ENCODE measurements at regions not wholly inside any gene's neighbourhood (a gene's known extent, or its start where the extent isn't known, plus 50 kb on each side); places are given as distances from the start of the nearest gene placed in this dataset.
"Not testable (repeated sequence)": the region's sequence is repeated elsewhere in the genome, so short reads cannot be mapped to it uniquely, and the experiment has no call there.

DNA sequence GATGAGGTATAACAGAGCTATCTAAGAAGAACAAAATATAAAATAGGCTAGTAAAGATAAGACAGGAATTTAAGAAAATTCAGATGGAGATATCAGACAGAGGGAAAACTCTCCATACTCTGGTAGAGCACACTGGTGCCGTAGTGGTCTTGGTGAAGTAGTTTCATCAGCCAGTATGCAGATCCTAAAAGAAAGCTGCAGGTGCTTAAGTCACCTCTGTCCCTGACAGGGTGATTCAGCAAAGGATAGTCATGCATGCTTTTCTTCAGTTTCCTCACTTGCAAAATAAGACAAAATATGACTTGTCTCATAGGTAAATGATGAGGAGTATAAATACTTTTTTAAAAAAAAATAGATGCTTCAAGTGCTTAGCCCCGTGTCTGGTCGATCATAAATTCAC lies 794.9 kb downstream of the TNS3 start:
- no peak for DNase-seq

DNA sequence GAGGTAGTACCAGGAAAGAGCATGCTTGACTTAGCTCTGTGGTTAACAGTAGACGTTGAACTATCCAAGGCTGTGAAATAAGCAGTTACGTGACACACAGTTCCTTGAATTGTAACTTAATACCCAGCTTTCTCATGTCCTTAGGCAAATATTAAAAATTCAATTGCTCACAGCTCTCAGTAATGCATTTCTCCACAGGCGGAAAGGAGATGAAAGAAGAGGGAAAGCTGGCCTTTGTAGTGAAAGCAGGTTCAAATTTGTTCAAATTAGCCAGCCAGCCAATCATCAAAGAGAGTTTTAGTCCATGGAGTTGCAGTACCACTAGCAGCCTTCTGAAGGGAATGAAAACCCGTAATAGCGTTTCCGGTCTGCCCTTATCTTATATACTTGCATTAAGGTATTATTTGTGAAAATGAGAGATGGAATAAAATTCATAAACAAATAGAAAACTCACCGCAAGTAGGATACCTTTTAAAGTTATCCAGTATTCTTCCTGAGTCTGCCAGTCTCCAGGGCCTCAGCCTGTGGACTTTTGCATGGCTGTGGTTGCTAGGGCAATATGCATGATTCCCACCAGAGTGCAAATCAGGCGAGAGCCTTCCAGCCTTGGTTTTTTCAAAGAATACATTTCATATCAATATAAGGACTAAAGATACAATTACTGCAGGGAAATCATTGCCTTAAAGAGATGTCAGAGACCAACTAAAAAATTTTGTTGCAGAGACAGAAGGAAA lies 795.5 kb downstream of the TNS3 start:
- no peak for DNase-seq

DNA sequence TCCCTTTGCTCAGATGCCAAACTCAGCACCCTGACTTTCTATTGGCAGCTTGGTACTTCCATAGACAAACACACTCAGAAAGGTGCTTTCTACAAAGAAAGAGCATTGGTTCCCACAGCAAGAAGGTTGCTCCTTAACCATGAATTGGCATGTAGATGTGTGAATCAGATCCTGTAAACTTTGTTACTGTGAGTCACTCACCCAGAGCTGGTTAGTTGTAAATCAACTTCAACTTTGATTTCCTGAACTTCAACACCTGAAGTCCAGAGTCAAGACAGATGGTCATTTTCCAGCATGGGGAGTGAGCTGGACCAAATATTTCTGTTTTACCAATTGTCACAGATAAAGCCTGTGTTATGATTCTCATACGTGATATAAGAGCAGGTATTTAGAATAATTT lies 797.2 kb downstream of the TNS3 start:
- DNase-seq = no peak

DNA sequence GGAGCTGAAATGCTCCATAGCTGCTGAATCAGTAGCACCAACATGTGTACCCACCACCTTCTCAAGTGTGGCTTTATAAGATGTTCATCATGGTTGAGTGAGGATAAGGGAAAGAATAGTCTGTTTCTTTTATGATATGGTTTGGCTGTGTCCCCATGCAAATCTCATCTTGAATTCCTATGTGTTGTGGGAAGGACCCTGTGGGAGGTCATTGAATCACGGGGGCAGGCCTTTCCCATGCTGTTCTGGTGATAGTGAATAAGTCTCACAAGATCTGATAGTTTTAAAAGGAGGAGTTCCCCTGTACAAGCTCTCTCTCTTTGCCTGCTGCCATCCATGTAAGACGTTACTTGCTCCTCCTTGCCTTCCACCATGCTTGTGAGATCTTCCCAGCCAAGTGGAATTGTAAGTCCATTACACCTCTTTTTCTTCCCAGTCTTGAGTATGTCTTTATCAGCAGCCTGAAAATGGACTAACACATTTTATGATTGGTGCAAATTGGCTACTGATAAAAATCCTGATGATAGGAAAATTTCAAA lies 799.9 kb downstream of the TNS3 start:
- DNase-seq = no peak

DNA sequence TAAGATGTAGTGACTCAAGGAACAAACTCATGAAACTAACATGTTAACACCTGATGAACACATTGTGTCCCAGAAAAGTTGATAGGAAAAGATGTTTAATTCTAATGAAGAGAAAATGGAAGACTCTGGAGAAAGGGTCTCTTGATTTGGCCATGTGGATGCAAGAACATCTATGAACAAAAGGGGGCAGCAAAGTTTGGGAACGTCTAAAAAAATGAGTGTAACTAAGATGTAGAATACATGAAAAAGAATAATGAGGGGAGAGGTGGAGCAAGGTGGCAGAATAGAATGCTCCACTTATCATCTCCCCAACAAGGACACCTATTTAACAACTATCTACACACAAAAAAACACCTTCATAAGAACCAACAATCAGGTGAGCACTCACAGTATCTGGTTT lies 805.1 kb downstream of the TNS3 start:
- no peak for DNase-seq

DNA sequence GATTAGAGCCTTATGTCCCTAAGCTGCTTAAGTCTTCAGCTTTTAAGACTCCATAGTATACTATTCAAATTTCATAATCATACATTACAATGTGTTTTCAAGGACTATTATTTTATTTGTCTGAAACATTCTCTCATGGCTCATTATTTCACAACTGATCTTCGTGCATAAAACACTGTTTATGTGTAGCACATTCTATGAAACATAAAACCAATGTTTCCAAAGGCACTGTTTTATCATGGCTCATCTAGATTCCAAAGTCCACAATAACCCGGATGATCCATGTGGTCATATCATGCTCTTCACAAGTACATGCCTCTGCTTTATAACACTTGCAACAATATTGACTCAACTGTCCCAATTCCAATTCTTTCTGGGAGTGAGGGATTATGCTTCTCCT lies 806.1 kb downstream of the TNS3 start:
- DNase-seq = no peak

DNA sequence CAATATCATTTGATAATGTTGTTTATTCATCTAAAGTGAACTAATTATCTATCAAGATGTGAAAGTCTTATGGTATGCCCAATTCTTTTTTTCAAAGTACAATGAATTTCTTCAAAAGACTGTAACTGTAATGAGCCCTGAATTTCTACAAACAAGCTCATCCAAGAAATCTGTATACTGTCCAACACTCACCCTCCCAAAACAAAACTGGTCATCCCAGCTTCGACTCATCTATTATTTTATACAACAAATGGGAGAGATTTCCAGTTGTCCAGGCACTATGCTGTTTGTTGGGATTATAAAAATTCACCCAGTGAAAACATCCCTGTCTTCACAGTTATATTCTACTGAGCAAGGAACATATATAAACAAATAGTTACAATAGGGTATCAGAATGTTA lies 806.9 kb downstream of the TNS3 start:
- no peak for DNase-seq

DNA sequence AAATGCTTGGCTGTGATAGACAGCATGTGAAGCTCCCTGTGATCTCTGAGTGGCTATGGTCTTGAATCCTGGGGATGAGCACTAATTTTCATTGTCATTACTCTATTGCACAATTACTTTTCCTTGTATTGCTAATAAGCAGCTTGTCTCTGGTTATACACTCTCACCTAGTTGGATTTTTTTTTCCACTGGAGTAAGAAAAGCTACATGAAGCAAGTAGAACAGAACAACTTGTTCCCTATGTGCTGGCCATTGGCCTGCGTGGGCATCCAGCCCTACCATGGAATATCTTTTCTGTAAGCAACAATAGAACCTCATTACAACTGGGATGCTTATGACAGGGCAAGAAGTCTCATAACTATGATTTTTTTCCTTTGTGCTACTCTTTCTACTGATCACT lies 807.4 kb downstream of the TNS3 start:
- DNase-seq = no peak

DNA sequence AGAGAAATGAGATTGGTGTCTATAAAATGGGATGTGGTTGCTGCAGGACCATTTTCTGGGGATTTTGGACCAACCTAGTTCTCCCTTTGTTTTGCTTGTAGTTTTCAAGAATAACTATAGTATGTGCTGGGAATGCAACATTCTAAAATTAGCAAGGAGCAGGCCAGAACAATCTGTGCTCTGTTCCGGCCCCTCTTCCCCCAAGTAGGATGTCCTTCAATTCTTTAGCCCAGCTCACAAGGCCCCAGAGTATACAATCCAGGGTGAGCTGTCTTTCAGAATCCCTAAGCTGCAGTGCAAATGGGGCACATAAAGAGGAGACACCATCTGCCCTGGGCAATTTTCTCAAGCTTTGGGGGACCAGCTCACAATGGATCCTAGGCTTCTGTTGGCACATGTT lies 809.1 kb downstream of the TNS3 start:
- no peak for DNase-seq

DNA sequence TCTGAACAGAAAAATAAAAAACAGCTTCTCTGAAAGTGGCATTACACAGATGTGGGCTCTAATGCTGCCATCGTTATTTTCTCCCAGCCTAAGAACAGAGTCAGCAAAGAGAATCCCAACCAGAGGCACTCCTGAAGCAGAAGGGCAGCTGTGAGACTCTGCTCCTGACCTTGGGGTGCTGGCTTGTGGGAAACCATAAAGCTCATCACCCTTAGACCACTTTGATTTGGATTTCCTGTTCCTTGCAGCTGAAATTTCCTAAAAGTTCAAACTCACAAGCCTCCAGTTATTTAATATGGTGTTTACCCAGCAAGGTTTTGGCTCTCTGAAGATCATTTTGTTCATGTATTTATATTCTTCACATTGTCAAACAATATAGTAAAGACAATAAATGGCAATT lies 814.8 kb downstream of the TNS3 start:
- DNase-seq = no peak

DNA sequence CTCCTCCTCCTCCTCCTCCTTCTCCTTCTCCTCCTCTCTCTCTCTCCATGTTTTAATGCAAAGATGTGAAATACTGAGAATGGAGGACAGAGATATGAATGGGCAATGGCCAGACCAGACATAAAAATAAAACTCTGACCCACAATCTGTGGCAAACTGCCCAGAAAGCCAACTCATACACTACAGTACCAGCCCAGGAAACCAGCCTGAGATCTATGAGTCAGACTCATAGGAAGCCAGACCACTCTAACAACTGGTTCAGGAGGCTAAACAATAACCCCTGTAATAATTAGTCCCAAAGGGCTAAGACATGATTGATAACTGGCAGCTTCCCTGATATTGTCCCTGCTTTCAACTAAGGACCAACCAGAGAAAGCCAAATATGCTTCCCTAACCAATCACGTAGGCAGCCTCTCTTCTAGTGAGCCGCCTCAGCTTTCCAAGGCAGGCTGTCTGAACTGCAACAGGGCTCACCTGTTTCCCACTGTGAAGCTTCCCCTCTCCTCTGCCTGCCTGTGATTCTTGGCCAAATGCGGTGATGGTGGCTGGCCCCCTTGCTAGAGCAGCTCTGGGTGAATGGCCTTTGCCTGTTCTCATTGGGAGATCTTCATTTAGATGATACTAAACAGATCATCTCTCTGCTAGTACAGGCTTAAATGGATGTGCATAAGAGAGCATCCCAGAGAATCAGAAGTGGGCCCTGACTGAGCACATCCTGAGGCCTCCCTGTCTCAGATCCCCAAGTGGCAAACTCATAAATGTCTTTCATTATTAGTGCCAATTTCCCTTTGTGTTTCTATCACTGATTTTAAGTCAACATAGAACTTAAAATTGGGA lies 817.6 kb downstream of the TNS3 start:
- no peak for DNase-seq

DNA sequence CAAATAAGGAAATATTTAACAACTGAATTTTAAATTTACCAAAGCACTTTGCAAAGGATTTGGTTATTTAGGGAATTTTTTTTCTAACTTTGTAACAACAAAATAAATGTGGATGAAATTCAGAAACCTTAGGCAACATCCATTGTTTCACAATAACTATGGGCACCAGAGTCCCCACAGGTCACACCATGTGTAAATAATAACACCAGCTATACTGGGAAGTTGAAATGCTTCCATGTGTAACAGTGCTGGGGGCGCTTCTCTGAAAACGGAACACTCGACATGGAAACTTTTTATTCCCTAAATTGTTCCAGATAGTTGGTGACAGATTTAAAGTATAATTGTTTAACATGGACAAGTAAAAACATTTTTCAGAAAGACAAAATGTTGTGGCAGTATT lies 818.6 kb downstream of the TNS3 start:
- no peak for DNase-seq

DNA sequence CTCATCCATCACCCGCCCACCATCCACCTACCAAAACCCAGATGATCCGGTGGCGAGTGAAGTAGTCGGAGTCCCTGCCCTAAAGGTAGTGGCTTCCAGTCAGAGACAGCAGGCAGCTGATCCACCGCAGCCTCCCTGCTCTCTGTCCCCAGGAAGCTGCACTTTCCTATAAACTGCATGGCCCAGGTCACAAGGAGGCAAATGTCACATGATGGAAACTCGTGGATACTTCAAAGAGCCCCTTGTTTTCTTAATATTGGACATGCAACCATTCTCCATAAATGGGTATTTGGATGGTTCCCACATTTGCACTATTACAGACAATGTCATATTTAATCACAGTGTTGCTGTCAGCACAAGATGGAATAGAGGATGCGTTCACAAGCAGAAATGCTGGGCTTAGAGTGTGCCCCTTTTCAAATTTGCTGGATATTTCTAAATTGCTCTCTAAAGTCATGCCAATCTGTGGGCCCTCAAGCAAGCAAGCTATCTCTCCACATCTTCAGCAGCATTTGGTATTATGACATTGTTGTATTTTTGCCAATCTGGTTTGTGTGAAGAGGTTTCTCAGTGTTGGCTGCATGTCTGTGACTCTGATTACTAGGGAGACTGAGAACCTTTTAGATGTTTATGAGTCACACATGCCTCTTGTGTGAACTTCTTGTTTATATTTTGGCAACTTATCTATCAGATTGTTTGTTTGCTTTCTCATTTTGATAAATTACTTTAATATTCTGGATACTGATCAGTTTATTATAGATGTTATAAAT lies 822.0 kb downstream of the TNS3 start:
- DNase-seq = no peak

DNA sequence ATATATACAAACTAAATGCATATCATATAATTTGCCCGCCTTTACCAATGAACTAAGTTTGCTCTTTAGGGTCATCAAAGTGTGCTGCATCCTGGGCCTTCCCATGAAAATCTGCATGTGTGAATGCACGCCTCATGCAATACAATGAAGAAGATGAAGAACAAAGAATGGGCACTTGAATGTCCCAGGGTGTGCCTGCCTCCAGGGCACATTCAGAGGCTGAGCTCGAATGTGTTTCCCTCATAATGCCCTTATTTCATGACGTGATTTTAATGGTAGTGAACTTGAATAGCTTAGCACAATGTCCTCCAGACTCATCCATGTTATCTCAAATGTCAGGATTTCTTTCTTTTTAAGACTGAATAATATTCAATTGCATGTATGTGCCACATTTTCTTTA lies 824.9 kb downstream of the TNS3 start:
- no peak for DNase-seq

DNA sequence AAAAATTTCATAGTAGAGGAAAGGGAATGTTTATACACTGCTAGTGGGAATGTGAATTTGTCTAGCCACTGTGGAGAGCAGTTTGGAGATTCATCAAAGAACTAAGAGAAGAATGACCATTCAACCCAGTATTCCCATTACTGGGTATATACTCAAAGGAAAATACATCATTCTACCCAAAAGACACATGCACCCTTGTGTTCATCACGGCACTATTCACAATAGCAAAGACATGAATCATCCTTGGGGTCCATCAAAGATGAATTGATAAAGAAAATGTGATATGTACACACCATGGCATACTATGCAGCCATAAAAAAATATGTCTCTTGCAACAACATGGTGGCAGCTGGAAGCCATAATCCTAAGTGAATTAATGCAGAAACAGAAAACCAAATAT lies 825.7 kb downstream of the TNS3 start:
- no peak for DNase-seq

DNA sequence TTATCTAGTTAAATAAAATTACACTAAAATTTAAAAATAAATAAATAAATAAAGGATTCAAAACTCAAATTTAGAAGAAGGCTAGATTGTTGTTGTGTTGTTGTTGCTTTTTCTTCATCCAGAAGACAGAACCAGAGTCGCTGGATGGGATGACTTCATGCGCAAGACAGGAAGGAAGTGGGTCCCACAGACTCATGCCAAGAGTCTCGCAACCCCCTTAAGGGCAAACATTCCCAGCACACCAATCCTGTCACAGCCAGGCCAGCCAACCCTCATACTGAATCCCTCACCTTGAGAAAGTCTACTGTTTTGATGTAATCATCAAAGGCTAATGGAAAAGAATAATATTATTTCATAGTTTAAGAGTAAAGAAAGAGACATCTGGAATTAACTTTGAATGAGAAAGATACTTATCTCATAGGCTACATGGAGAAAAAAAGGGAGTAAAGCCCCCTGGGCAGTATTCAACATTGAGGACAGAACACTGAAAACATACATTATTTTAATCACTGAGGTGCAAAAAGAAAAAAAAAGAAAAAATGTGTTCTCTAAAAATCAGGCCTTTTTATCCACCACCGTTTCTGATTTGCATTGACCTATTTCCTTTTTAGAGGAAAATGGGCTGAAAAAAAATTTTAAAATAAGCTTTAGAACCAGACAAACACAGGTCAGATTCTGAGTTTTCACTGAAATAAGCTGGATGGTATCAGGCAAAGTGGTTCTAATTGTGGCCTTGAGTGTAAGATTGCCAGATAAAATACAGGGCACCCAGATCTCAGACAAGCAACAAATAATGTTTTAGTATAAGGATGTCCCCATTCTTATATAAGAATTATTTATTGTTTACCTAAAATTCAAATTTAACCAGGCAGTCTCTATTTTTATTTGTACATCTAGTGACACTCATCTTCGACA lies 826.5 kb downstream of the TNS3 start:
- DNase-seq = no peak

DNA sequence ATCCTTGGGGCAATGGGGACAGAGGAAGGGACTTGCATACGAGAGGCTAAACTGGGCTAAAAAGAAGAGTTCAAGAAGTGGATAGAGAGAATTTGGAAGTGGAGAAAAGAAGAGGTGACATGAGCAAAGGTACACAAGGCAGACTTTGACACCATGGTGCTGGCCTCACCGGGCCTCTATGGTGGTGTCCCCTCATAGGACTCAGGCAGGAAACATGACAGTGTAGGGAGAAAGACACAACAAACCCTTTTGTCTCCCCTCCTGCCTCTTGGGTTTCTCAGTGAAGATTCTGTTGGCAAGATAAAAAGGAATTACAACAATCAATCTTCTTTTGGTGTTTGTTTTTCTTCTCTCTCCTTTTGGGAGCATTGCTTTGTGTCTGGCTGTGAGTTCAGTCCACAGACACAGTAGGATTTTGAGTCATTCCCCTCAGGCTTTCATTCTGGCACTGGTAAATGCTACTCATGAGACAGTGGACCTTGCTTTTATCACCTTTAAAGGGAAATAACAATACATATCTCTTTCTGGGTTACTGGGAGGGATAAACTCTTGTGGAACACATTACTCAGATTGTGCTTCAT lies 827.7 kb downstream of the TNS3 start:
- DNase-seq = no peak

DNA sequence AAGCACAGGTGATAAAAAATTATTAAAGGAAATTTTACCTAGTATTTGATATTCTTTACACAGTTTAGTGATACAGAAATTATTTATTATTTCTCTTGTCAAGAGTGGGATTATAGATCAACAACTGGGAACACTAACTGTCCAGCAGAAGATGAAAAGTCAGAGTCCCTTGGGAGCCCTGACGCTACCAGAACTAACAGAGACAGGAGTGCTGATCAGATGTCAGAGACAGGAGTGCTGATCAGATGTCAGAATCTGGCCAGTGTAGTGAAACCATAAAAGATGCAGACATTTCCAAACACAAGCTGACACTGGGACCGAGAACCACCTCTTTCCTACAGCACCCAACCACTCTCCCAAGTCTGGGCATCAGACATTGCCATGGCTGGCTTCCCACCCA lies 828.2 kb downstream of the TNS3 start:
- DNase-seq = no peak

DNA sequence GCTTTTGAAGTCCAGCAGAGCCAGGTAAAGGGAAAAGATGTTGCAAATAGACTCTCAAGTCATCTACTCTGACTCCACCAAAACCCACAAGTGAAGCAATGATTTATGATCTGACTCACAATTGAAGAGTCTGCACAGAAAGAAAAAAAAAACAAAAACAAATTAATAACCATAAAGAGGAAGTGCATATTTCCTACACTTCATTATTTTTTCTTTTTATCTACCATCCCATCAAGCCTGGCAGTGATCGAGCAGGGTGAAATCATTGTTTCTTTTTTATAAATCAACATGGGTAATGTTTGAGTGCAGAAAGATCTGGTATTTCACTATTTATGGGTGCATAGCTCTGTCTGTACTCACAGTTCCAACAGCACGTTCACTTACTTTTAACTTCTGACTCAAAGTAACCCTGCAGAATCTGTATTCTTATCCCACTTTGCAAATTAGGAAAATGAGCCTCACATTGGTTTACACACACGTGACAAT lies 829.0 kb downstream of the TNS3 start:
- no peak for DNase-seq

DNA sequence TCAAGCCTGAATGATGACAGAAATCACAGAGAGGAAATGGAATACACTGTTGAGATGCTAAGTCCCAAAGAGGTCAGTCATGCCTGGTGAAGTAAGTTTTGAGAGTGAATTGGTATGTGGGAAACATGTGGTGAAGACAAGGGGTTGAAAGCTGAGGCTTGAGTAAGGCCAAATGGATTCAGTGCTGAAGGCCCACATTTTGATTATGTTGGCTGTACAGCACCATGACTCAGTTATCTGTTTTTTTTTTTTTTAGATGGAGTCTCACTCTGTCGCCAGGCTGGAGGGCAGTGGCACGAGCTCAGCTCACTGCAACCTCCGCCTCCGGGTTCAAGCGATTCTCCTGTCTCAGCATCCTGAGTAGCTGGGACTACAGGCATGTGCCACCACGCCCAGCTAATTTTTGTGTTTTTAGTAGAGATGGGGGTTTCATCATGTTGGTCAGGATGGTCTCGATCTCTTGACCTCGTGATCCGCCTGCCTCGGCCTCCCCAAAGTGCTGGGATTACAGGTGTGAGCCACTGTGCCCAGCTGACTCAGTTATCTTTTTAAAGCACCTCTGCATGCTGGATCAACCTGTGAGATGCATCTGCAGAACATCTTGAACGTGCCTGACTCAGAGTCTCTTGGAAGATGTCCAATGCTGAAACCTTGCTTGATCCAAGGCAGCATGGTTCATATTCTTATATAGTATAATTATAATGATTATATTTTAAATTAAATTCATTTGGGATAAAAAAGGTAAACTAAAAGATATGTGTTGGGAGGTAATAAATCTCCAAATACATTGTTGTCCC lies 829.8 kb downstream of the TNS3 start:
- DNase-seq = not testable (repeated sequence)

DNA sequence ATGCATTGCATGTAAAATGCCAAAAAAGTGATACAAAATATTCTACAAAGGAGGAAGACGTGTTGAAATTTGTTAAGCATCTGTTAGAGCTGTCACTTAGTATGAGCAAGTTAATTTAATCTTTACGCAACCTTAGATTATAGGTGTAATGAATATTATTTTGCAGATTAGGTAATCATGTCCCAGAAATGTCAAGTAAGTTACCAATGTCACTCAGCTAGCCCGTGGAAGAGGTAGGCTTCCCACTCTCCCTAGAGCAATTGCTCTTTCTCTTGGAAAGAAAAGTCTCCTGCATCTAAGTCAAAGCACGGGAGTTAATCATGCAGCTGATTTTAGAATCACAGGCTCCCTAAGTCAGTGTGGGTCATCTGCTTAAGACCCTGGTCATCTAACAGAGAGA lies 830.4 kb upstream of the IGFBP3 start:
- DNase-seq = no peak
